ENCODE measurements at regions not wholly inside any gene's neighbourhood (a gene's known extent, or its start where the extent isn't known, plus 50 kb on each side); places are given as distances from the start of the nearest gene placed in this dataset.
"Not testable (repeated sequence)": the region's sequence is repeated elsewhere in the genome, so short reads cannot be mapped to it uniquely, and the experiment has no call there.

GRCh38 chr5:126027652-126028051, 395.6 kb upstream of the GRAMD2B start:
- Histone ChIP-seq H3K4me1 (ENCODE audit: control insufficient read depth, insufficient read depth, low read length) (no peaks in the 10 kb centered on the region), H3K4me3 (ENCODE audit: low read depth, low read length) (no peak overlapping the region), H3K9me3 (ENCODE audit: control insufficient read depth, insufficient read depth, low read depth, low read length) (peaks cover 19% of the 10 kb centered on the region; the same call in 1 of the 2 replicates), H3K36me3 (ENCODE audit: control insufficient read depth, insufficient read depth, low read length) (no peaks in the 10 kb centered on the region), H3K27ac (ENCODE audit: low read depth, low read length) (no peak overlapping the region), H3K27me3 (ENCODE audit: control insufficient read depth, insufficient read depth, low read length) (no peaks in the 10 kb centered on the region), H3K9ac (ENCODE audit: low read length) (no peak overlapping the region)

- Histone ChIP-seq H3K9ac (ENCODE audit: low read length) (no peak overlapping the region), H3K9me3 (ENCODE audit: control insufficient read depth, insufficient read depth, low read depth, low read length) (peaks cover 19% of the 10 kb centered on the region; the same call in 1 of the 2 replicates), H3K27me3 (ENCODE audit: control insufficient read depth, insufficient read depth, low read length) (no peaks in the 10 kb centered on the region), H3K4me1 (ENCODE audit: control insufficient read depth, insufficient read depth, low read length) (no peaks in the 10 kb centered on the region), H3K36me3 (ENCODE audit: control insufficient read depth, insufficient read depth, low read length) (no peaks in the 10 kb centered on the region), H3K27ac (ENCODE audit: low read depth, low read length) (no peak overlapping the region), H3K4me3 (ENCODE audit: low read depth, low read length) (no peak overlapping the region)
These were observed 394.9 kb upstream of the GRAMD2B start for GRCh38 chr5:126028336-126028735.

- peaks cover 19% of the 10 kb centered on the region; the same call in 1 of the 2 replicates for H3K9me3 ChIP-seq (ENCODE audit: control insufficient read depth, insufficient read depth, low read depth, low read length)
- not testable (repeated sequence) for H3K36me3 ChIP-seq (ENCODE audit: control insufficient read depth, insufficient read depth, low read length); H3K27ac ChIP-seq (ENCODE audit: low read depth, low read length); H3K27me3 ChIP-seq (ENCODE audit: control insufficient read depth, insufficient read depth, low read length); H3K4me3 ChIP-seq (ENCODE audit: low read depth, low read length); H3K9ac ChIP-seq (ENCODE audit: low read length); H3K4me1 ChIP-seq (ENCODE audit: control insufficient read depth, insufficient read depth, low read length)
These were observed 393.9 kb upstream of the GRAMD2B start for GRCh38 chr5:126029282-126029681.

GRCh38 chr5:126030698-126031097, 392.5 kb upstream of the GRAMD2B start:
- H3K4me3 ChIP-seq (ENCODE audit: low read depth, low read length) = no peak overlapping the region
- H3K4me1 ChIP-seq (ENCODE audit: control insufficient read depth, insufficient read depth, low read length) = no peaks in the 10 kb centered on the region
- H3K36me3 ChIP-seq (ENCODE audit: control insufficient read depth, insufficient read depth, low read length) = no peaks in the 10 kb centered on the region
- H3K9ac ChIP-seq (ENCODE audit: low read length) = no peak overlapping the region
- H3K27me3 ChIP-seq (ENCODE audit: control insufficient read depth, insufficient read depth, low read length) = no peaks in the 10 kb centered on the region
- no peak overlapping the region for H3K27ac ChIP-seq (ENCODE audit: low read depth, low read length)
- H3K9me3 ChIP-seq (ENCODE audit: control insufficient read depth, insufficient read depth, low read depth, low read length) = peaks cover 19% of the 10 kb centered on the region; the same call in 1 of the 2 replicates

- no peaks in the 10 kb centered on the region for H3K36me3 ChIP-seq (ENCODE audit: control insufficient read depth, insufficient read depth, low read length)
- peaks cover 17% of the 10 kb centered on the region; the same call in 1 of the 2 replicates for H3K9me3 ChIP-seq (ENCODE audit: control insufficient read depth, insufficient read depth, low read depth, low read length)
- no peak overlapping the region for H3K27ac ChIP-seq (ENCODE audit: low read depth, low read length)
- no peaks in the 10 kb centered on the region for H3K27me3 ChIP-seq (ENCODE audit: control insufficient read depth, insufficient read depth, low read length)
- no peaks in the 10 kb centered on the region for H3K4me1 ChIP-seq (ENCODE audit: control insufficient read depth, insufficient read depth, low read length)
- no peak overlapping the region for H3K4me3 ChIP-seq (ENCODE audit: low read depth, low read length)
- H3K9ac ChIP-seq (ENCODE audit: low read length) = no peak overlapping the region
These were observed 391.1 kb upstream of the GRAMD2B start for GRCh38 chr5:126031989-126032716.

GRCh38 chr5:126043688-126044087, 379.5 kb upstream of the GRAMD2B start:
- Histone ChIP-seq H3K27me3 (ENCODE audit: control insufficient read depth, insufficient read depth, low read length) (no peaks in the 10 kb centered on the region), H3K4me3 (ENCODE audit: low read depth, low read length) (no peak overlapping the region), H3K36me3 (ENCODE audit: control insufficient read depth, insufficient read depth, low read length) (no peaks in the 10 kb centered on the region), H3K9ac (ENCODE audit: low read length) (no peak overlapping the region), H3K27ac (ENCODE audit: low read depth, low read length) (no peak overlapping the region), H3K9me3 (ENCODE audit: control insufficient read depth, insufficient read depth, low read depth, low read length) (no peaks in the 10 kb centered on the region), H3K4me1 (ENCODE audit: control insufficient read depth, insufficient read depth, low read length) (peaks cover 14% of the 10 kb centered on the region)

GRCh38 chr5:126044111-126044668, 379.0 kb upstream of the GRAMD2B start:
- no peaks in the 10 kb centered on the region for H3K27me3 ChIP-seq (ENCODE audit: control insufficient read depth, insufficient read depth, low read length)
- H3K4me1 ChIP-seq (ENCODE audit: control insufficient read depth, insufficient read depth, low read length) = peaks cover 9% of the 10 kb centered on the region
- H3K27ac ChIP-seq (ENCODE audit: low read depth, low read length) = no peak overlapping the region
- no peaks in the 10 kb centered on the region for H3K9me3 ChIP-seq (ENCODE audit: control insufficient read depth, insufficient read depth, low read depth, low read length)
- H3K4me3 ChIP-seq (ENCODE audit: low read depth, low read length) = no peak overlapping the region
- H3K9ac ChIP-seq (ENCODE audit: low read length) = no peak overlapping the region
- H3K36me3 ChIP-seq (ENCODE audit: control insufficient read depth, insufficient read depth, low read length) = no peaks in the 10 kb centered on the region

GRCh38 chr5:126044931-126045565, 378.2 kb upstream of the GRAMD2B start:
- H3K36me3 ChIP-seq (ENCODE audit: control insufficient read depth, insufficient read depth, low read length) = no peaks in the 10 kb centered on the region
- no peak overlapping the region for H3K9ac ChIP-seq (ENCODE audit: low read length)
- H3K4me1 ChIP-seq (ENCODE audit: control insufficient read depth, insufficient read depth, low read length) = peaks cover 9% of the 10 kb centered on the region
- no peak overlapping the region for H3K27ac ChIP-seq (ENCODE audit: low read depth, low read length)
- no peak overlapping the region for H3K4me3 ChIP-seq (ENCODE audit: low read depth, low read length)
- H3K9me3 ChIP-seq (ENCODE audit: control insufficient read depth, insufficient read depth, low read depth, low read length) = no peaks in the 10 kb centered on the region
- no peaks in the 10 kb centered on the region for H3K27me3 ChIP-seq (ENCODE audit: control insufficient read depth, insufficient read depth, low read length)

GRCh38 chr5:126046318-126046717, 376.9 kb upstream of the GRAMD2B start:
- no peaks in the 10 kb centered on the region for H3K27me3 ChIP-seq (ENCODE audit: control insufficient read depth, insufficient read depth, low read length)
- H3K36me3 ChIP-seq (ENCODE audit: control insufficient read depth, insufficient read depth, low read length) = no peaks in the 10 kb centered on the region
- no peaks in the 10 kb centered on the region for H3K9me3 ChIP-seq (ENCODE audit: control insufficient read depth, insufficient read depth, low read depth, low read length)
- H3K4me3 ChIP-seq (ENCODE audit: low read depth, low read length) = no peak overlapping the region
- no peak overlapping the region for H3K27ac ChIP-seq (ENCODE audit: low read depth, low read length)
- H3K9ac ChIP-seq (ENCODE audit: low read length) = no peak overlapping the region
- H3K4me1 ChIP-seq (ENCODE audit: control insufficient read depth, insufficient read depth, low read length) = peaks cover 9% of the 10 kb centered on the region

- no peak overlapping the region for H3K4me3 ChIP-seq (ENCODE audit: low read depth, low read length)
- H3K27me3 ChIP-seq (ENCODE audit: control insufficient read depth, insufficient read depth, low read length) = no peaks in the 10 kb centered on the region
- no peak overlapping the region for H3K9ac ChIP-seq (ENCODE audit: low read length)
- no peaks in the 10 kb centered on the region for H3K36me3 ChIP-seq (ENCODE audit: control insufficient read depth, insufficient read depth, low read length)
- peaks cover 9% of the 10 kb centered on the region for H3K4me1 ChIP-seq (ENCODE audit: control insufficient read depth, insufficient read depth, low read length)
- no peak overlapping the region for H3K27ac ChIP-seq (ENCODE audit: low read depth, low read length)
- no peaks in the 10 kb centered on the region for H3K9me3 ChIP-seq (ENCODE audit: control insufficient read depth, insufficient read depth, low read depth, low read length)
These were observed 376.2 kb upstream of the GRAMD2B start for GRCh38 chr5:126046846-126047571.

GRCh38 chr5:126052120-126052519, 371.1 kb upstream of the GRAMD2B start:
- Histone ChIP-seq H3K4me1 (ENCODE audit: control insufficient read depth, insufficient read depth, low read length) (peaks cover 19% of the 10 kb centered on the region), H3K36me3 (ENCODE audit: control insufficient read depth, insufficient read depth, low read length) (no peaks in the 10 kb centered on the region), H3K9ac (ENCODE audit: low read length) (no peak overlapping the region), H3K27ac (ENCODE audit: low read depth, low read length) (no peak overlapping the region), H3K9me3 (ENCODE audit: control insufficient read depth, insufficient read depth, low read depth, low read length) (0 out of 2 replicates have a peak, but pooled peaks cover 2% of the 10 kb centered on the region), H3K27me3 (ENCODE audit: control insufficient read depth, insufficient read depth, low read length) (no peaks in the 10 kb centered on the region), H3K4me3 (ENCODE audit: low read depth, low read length) (no peak overlapping the region)

Measured in HUES6 (cell line).